Breast epithelium (tissue), 3 donors: ENCODE measurements at regions not wholly inside any gene's neighbourhood (a gene's known extent, or its start where the extent isn't known, plus 50 kb on each side); places are given as distances from the start of the nearest gene placed in this dataset.

ENCODE experiments used
- POLR2AphosphoS5 ChIP-seq, 3 donors: sonication (generic); formaldehyde crosslinking; IDR thresholded peaks; one replicate each; pipeline ENCODE4 v1.6.1; 2017; ENCODE audit warnings: antibody characterized with exemption in 3 of 3
- TF ChIP-seq, protein P1 (sequence below), 3 donors: fragments of 450-650 bp; IDR thresholded peaks; one replicate each; pipeline ENCODE4 v1.5.1; 2016 to 2017; ENCODE audit warnings: antibody characterized with exemption in 3 of 3, mild to moderate bottlenecking in 3 of 3, moderate library complexity in 3 of 3

DNA sequence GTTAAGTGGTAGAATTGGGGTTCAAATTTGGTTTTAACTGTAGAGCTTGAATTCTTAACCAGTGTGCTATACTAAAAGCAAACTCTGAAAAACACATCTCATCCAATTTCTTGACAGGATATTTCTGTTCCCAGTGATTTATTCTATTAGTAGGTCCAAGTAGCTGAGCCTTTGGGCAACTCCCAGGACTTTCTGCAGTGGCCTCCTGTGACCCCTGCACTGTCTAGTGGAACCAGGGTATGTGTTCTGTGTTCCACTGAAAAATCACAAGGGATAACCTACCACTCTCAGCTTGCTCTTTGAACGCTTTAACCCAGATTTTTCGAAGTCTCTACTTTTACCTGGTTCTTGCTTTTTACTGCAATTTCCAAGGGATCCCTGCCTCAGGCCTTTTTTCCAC lies 58.0 kb upstream of the SCOC start:
- TF ChIP-seq, protein P1, sequence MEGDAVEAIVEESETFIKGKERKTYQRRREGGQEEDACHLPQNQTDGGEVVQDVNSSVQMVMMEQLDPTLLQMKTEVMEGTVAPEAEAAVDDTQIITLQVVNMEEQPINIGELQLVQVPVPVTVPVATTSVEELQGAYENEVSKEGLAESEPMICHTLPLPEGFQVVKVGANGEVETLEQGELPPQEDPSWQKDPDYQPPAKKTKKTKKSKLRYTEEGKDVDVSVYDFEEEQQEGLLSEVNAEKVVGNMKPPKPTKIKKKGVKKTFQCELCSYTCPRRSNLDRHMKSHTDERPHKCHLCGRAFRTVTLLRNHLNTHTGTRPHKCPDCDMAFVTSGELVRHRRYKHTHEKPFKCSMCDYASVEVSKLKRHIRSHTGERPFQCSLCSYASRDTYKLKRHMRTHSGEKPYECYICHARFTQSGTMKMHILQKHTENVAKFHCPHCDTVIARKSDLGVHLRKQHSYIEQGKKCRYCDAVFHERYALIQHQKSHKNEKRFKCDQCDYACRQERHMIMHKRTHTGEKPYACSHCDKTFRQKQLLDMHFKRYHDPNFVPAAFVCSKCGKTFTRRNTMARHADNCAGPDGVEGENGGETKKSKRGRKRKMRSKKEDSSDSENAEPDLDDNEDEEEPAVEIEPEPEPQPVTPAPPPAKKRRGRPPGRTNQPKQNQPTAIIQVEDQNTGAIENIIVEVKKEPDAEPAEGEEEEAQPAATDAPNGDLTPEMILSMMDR (IDR thresholded peaks at IDR 0.05) = no peak
- TF ChIP-seq POLR2AphosphoS5 (IDR thresholded peaks at IDR 0.05) = no peak
